Mammary epithelial cell (primary cell): ENCODE measurements at regions not wholly inside any gene's neighbourhood (a gene's known extent, or its start where the extent isn't known, plus 50 kb on each side); places are given as distances from the start of the nearest gene placed in this dataset.

Source experiments
- EZH2 ChIP-seq: IDR thresholded peaks from 2 replicates; pipeline ENCODE4 v1.6.1; 2012; ENCODE audit warnings: low read length, inconsistent platforms, borderline replicate concordance
- TF ChIP-seq, protein P1 (sequence below), 2 donors: IDR thresholded peaks in 1 of 2; conservative IDR thresholded peaks in 1 of 2; 2 replicates each; pipeline ENCODE4 v1.5.1; 2011 to 2012; ENCODE audit warnings: inconsistent platforms in 2 of 2, low read length in 2 of 2, mild to moderate bottlenecking in 2 of 2, control low read depth in 1 of 2, low read depth in 1 of 2; ENCODE audit not compliant: insufficient read depth in 1 of 2; ENCODE audit errors: extremely low read depth in 1 of 2

DNA sequence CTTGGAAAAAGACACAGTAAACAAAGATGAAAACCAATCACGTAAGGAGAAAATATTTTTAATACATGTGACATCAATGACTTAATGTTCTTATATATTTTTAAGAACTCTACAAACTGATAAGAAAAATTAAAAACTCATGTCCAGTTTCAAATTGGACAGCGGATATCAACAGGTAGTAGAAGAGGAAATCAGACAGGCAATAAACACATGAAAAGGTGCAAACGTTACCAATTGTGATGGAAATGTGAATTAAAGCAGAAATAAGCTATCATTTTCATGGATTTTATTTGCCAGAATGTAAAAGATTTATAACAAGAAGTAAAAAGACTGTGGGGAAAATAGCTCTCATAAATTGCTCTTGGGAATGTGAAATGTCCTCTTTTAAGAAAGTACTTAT lies 382.3 kb downstream of the DLEU7 start:
- TF ChIP-seq, protein P1, sequence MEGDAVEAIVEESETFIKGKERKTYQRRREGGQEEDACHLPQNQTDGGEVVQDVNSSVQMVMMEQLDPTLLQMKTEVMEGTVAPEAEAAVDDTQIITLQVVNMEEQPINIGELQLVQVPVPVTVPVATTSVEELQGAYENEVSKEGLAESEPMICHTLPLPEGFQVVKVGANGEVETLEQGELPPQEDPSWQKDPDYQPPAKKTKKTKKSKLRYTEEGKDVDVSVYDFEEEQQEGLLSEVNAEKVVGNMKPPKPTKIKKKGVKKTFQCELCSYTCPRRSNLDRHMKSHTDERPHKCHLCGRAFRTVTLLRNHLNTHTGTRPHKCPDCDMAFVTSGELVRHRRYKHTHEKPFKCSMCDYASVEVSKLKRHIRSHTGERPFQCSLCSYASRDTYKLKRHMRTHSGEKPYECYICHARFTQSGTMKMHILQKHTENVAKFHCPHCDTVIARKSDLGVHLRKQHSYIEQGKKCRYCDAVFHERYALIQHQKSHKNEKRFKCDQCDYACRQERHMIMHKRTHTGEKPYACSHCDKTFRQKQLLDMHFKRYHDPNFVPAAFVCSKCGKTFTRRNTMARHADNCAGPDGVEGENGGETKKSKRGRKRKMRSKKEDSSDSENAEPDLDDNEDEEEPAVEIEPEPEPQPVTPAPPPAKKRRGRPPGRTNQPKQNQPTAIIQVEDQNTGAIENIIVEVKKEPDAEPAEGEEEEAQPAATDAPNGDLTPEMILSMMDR (conservative IDR thresholded peaks at IDR 0.05 in 1 of 2, IDR thresholded peaks at IDR 0.05 in 1 of 2; ENCODE audit: extremely low read depth in 1 of 2, insufficient read depth in 1 of 2, low read depth in 1 of 2, low read length in 2 of 2), result no peak
- no peak for TF ChIP-seq EZH2
